AG04450 (cell line): ENCODE measurements at regions not wholly inside any gene's neighbourhood (a gene's known extent, or its start where the extent isn't known, plus 50 kb on each side); places are given as distances from the start of the nearest gene placed in this dataset.

ENCODE experiments used
- CTCF ChIA-PET: fragments of 300-600, 350-600 bp; formaldehyde crosslinking; extraction: SDS; loops from one replicate; lab custom pipeline; 2022; ENCODE audit warnings: antibody characterized with exemption, inconsistent platforms; lab: Charles Lee
- POLR2A ChIA-PET: fragments of 350-600 bp; formaldehyde crosslinking; extraction: SDS; loops from one replicate; lab custom pipeline; 2021; ENCODE audit warnings: antibody characterized with exemption, inconsistent platforms; lab: Yijun Ruan, JAX
- DNase-seq: peaks from one replicate; pipeline ENCODE4 v3.0.0-alpha.2; 2011; ENCODE audit warnings: low read depth, low spot score
- H3K27ac ChIP-seq: one replicate; pipeline ENCODE4 v1.5.1; 2012; ENCODE audit warnings: low read depth, low read length, control low read depth
- H3K27me3 ChIP-seq: one replicate; pipeline ENCODE4 v1.6.0; 2012; ENCODE audit warnings: low read length; ENCODE audit not compliant: control insufficient read depth, insufficient read depth
- H3K4me3 ChIP-seq: 2 replicates; pipeline ENCODE4 v1.5.1; 2011; ENCODE audit warnings: mild to moderate bottlenecking, low read depth, low read length, control low read depth
- H3K9me3 ChIP-seq: 2 replicates; pipeline ENCODE4 v1.5.1; 2012; ENCODE audit warnings: low read length; ENCODE audit not compliant: control insufficient read depth, insufficient read depth
- TF ChIP-seq, protein P1 (sequence below): IDR thresholded peaks from 2 replicates; pipeline ENCODE4 v1.5.1; 2011; ENCODE audit warnings: low read depth, low read length, control low read depth, inconsistent platforms

DNA sequence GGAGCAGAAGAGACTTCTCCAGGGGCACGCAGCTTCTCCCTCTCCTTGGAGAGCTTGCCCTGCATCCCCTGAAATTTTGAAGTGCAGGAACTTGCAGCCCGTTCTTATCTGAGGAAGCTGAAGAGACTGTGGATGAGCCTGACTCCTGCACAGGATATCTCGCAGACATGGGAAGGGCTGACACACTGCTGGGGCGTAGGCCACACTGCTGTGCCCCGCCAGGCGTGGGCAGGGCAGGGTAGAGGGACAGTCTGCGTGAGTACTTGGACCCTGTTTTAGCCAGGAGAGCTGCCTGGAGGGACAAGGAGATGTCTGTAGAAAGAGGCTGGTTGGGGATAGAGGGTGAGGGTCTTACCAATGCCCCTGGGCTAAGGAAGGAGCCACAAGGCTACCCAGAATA lies 353.7 kb upstream of the NBEA start:
- TF ChIP-seq, protein P1, sequence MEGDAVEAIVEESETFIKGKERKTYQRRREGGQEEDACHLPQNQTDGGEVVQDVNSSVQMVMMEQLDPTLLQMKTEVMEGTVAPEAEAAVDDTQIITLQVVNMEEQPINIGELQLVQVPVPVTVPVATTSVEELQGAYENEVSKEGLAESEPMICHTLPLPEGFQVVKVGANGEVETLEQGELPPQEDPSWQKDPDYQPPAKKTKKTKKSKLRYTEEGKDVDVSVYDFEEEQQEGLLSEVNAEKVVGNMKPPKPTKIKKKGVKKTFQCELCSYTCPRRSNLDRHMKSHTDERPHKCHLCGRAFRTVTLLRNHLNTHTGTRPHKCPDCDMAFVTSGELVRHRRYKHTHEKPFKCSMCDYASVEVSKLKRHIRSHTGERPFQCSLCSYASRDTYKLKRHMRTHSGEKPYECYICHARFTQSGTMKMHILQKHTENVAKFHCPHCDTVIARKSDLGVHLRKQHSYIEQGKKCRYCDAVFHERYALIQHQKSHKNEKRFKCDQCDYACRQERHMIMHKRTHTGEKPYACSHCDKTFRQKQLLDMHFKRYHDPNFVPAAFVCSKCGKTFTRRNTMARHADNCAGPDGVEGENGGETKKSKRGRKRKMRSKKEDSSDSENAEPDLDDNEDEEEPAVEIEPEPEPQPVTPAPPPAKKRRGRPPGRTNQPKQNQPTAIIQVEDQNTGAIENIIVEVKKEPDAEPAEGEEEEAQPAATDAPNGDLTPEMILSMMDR, result no peak

DNA sequence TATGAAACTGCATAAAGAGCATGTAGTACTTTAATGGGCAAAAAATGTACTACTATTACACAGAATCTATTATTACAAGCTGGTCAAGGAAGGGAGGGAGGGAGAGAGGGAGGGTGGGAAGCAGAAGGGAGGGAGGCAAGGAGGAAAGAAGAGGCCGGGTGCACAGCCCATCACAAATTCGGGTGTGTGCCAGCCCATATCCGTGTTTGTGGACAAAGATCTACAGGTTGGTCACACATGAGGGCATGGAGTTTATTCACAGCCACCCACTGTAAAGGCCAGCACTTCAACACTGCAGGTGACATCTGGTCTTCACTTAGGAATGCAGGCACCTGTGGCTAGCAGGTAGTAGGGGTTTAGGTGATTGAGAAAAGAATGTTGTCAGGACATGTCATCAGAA lies 352.5 kb upstream of the NBEA start:
- DNase-seq, result no peak
- CTCF ChIA-PET, result no interaction called here
- POLR2A ChIA-PET, result no interaction called here
- Histone ChIP-seq H3K4me3 (no peak overlapping the region), H3K27ac (no peak overlapping the region), H3K27me3 (no peaks in the 10 kb centered on the region), H3K9me3 (no peaks in the 10 kb centered on the region)
- TF ChIP-seq, protein P1, result no peak

More for the DNA sequence above, 353.7 kb upstream of the NBEA start:
- H3K4me3 ChIP-seq, result no peak overlapping the region
- no peak overlapping the region for H3K27ac ChIP-seq
- no peaks in the 10 kb centered on the region for H3K9me3 ChIP-seq
- H3K27me3 ChIP-seq, result no peaks in the 10 kb centered on the region
- no peak for DNase-seq
- POLR2A ChIA-PET, result no interaction called here
- CTCF ChIA-PET, result no interaction called here

DNA sequence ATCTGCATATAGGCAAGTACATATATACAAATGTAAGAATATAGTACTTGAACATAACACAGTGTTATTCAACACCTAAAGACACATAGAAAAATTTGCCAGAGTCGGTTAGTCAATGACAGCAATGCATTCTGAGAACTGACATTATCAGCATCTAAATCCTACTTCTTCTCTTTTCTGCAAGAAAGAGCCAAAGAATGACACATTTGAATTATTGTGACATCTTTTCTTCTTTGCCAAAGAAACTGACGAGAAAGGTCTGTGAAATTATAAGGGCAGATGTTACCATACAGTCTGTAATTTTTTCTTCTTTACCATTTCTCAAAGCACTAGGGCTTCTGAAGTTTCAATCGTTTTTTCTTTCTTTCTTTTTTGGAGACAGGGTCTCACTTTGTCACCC lies 350.9 kb upstream of the NBEA start:
- H3K27me3 ChIP-seq, result no peaks in the 10 kb centered on the region
- TF ChIP-seq, protein P1, result no peak
- ChIA-PET POLR2A (no interaction called here), CTCF (interaction anchor here (0.7 kb wide), 1 partner anchor 234 kb away, joined by 6 read pairs; no protein-coding TSS in a partner anchor)
- H3K9me3 ChIP-seq, result no peaks in the 10 kb centered on the region
- no peak overlapping the region for H3K4me3 ChIP-seq
- no peak overlapping the region for H3K27ac ChIP-seq
- no peak for DNase-seq

DNA sequence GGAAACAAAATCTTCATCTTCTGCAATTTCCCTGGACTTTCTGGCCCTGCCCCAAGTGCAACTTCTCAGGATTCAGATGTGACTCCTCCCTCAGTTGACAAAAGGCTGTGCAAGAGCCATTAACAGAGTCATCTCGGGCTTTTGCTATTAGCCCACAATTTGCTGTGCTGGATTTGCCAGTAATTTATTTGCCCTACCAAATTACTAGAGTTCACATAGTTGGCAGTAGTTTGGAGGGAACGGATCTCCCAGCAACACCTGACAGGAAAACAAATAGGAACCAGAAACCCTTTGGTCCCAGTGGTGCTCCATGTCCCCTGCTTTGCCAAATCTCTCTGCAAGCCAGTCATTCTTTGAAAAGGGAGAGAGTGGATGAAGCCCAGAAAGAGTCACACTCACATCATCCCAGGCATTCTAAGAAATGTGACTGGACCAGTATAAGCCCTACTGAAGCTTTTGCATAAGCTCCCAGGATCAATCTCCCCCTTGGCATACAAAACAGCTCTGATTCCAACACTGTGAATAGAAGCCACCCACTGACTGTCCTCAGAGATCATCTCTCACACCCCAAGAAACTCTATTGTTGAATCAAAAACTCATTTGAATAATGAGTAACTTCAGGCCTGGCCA lies 350.1 kb upstream of the NBEA start:
- TF ChIP-seq, protein P1, result no peak
- no peak for DNase-seq

DNA sequence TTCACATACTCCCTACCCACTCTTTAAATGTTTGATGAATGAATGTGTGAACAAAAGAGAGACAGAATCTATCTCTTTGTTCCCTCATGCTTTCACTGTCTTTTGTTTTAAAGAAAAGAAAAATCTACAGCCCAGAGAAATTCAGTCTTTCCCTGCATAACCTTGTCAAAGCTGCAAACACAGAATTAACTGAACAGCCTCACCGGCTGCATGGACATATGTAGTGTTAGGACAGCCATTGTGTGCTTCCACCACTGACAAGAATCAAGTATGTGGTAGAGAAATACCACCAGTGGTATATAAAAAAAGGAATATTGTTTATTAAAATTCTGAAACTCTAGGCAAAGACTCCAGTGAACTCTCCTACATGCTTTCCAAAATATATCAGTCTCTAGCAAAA lies 348.4 kb upstream of the NBEA start:
- DNase-seq, result no peak
- Histone ChIP-seq H3K4me3 (no peak overlapping the region), H3K27ac (no peak overlapping the region), H3K27me3 (no peaks in the 10 kb centered on the region), H3K9me3 (no peaks in the 10 kb centered on the region)
- CTCF ChIA-PET, result no interaction called here
- POLR2A ChIA-PET, result no interaction called here
- TF ChIP-seq, protein P1, result no peak

More for the DNA sequence above, 350.1 kb upstream of the NBEA start:
- H3K27me3 ChIP-seq, result no peaks in the 10 kb centered on the region
- H3K27ac ChIP-seq, result no peak overlapping the region
- no peaks in the 10 kb centered on the region for H3K9me3 ChIP-seq
- no peak overlapping the region for H3K4me3 ChIP-seq
- ChIA-PET POLR2A (no interaction called here), CTCF (interaction anchor here (0.7 kb wide), 1 partner anchor 233 kb away, joined by 6 read pairs; no protein-coding TSS in a partner anchor)
